GM18870 (cell line): ENCODE measurements at regions not wholly inside any gene's neighbourhood (a gene's known extent, or its start where the extent isn't known, plus 50 kb on each side); places are given as distances from the start of the nearest gene placed in this dataset.
"Not testable (repeated sequence)": the region's sequence is repeated elsewhere in the genome, so short reads cannot be mapped to it uniquely, and the experiment has no call there.

Source experiments
- ATAC-seq: cut with Tn5 transposase; IDR thresholded peaks from one replicate; pipeline ENCODE4 v1.9.1; 2021; ENCODE audit warnings: moderate library complexity; ENCODE audit not compliant: unreplicated experiment

DNA sequence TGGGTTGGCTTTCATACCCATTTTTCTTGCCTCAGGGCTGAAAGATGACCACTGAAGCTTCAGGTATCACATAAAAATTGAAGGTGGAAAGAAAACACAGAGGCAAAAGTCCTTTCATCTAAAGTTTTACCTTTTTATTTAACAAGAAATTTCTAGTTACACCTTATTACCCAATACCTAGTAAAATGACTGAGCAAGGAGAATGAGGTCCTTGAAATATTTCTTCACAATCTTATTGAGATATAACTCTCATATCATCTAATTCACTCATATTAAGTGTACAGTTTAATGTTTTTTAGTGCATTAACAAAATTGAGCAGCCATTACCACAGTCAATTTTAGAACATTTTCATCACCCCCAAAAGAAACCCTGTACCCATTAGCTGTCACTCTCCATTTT is 112.9 kb upstream of the ADTRP start:
- no peak for ATAC-seq

DNA sequence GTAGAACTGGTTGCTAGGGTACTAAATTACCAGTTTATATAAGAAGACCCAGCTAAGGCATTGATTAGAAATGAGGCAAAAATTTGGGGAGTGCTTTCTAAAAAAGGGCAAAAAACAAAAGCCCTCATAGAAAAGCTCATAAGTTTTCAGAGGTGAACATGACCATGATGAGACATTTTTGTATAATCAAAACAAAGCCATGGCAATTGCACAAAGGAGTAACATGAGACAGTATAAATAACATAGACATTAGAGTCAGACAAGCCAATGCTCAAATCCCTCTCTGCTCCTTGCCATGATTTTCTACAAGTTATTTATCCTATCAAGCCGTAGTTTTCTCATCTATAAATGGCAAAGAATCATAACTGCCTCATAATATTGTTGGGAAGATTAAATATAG is 112.2 kb upstream of the ADTRP start:
- no peak for ATAC-seq

DNA sequence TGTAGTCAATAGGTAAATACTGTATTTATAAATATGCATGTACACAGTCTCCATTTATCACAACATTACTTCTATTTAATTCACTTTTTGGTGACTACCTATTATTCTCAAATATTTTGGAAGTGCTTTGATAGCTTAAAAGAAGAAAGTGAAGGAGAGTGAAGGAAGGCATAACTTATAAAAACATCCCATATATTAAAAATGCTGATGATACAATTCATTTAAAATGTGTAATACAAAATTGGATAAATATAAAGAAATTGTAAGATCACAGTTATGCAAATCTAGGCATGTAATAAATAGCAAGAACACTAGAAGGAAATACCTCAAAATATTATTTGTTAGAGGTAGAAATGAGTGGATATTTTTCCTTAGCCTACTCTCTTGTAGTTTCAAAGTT is 111.6 kb upstream of the ADTRP start:
- no peak for ATAC-seq

DNA sequence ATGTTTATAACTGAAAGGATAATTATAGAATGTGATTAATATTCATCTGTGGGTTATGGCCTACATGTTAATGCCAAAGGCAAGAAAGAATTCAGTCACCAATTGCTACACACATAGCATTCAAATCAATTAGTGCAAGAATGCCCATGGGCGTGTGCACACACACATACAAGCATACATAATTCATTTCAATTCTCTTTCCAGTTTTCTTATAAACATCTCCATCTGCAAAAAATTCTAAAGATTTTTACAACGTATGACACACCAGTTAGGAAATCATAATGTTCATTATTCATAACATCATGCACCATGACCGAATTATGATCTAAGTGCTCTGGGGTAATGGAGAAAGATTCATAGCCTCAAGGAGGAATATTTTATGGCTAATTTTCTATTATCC is 111.0 kb upstream of the ADTRP start:
- ATAC-seq: no peak

DNA sequence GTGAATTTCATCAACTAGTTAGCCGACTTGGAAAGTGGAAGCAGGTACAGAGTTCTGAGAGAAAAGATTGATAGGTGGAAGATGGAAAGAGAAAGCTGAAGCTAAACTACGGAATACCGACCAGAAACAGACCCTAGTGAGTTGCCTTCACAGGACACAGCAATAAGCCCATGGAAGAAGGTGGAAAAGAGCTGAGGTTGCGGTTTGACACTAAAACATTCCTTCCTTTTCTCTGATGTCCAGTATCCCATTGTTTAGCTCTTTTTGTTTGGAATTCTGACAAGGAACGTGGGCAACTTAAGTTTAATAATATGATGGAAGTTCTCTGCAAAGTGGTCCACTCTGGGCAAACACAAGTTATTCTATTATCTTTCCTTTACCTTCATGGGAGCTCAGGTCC is 110.1 kb upstream of the ADTRP start:
- ATAC-seq: no peak

DNA sequence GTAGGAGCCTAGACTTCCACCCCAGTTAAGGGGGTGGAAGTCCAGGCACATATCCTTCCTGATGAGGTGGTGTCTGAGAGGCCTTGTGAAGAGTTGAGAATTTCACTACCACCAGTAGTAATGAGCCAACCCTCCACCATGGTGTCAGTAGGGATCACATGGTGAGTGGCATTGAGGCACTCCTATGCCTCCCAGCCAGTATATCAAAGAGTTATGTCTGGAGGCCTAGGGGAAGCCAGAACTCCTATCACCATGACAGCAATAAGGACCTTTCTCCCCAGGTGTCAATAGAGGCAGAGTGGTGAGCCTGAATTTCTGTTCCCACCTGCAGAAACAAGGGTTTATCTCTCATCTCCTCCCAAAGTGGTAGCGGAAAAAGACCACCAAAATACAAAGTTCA is 106.6 kb upstream of the ADTRP start:
- no peak for ATAC-seq

DNA sequence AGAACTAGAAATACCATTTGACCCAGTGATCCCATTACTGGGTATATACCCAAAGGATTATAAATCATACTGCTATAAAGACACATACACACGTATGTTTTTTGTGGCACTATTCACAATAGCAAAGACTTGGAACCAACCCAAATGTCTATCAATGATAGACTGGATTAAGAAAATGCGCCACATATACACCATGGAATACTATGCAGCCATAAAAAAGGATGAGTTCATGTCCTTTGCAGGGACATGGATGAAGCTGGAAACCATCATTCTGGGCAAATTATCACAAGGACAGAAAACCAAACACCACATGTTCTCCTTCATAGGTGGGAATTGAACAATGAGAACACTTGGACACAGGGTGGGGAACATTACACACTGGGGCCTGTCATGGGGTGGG is 104.9 kb upstream of the ADTRP start:
- not testable (repeated sequence) for ATAC-seq

DNA sequence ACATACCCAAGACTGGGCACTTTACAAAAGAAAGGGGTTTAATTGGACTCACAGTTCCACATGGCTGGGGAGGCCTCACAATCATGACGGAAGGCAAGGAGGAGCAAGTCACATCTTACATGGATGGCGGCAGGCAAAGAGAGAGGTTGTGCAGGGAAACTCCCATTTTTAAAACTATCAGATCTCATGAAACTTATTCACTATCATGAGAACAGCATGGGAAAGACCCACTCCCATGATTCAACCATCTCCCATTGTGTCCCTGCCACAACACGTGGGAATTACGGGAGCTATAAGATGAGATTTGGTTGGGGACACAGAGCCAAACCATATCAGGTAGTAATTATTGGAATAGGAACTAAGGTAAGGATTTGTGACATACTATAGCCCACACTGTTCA is 101.6 kb upstream of the ADTRP start:
- ATAC-seq: not testable (repeated sequence)

DNA sequence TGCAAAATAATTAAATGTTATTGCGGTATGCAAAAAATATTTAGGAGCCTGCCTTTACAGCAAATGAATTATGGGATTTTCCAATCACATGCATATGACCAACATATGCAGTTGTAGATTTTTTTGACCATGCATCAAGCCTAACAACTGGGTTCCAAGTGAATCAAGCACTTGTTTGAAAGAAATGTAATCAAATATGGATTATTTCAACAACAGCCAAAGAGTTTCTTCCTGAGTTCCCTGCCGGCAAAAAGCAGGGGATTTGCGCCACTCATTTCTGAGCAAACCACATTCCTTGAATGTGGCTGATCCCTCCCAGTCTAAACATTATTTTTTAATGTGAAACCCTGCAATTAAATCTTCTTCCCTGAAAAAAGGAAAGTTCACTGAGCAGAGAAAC is 100.1 kb upstream of the ADTRP start:
- no peak for ATAC-seq

DNA sequence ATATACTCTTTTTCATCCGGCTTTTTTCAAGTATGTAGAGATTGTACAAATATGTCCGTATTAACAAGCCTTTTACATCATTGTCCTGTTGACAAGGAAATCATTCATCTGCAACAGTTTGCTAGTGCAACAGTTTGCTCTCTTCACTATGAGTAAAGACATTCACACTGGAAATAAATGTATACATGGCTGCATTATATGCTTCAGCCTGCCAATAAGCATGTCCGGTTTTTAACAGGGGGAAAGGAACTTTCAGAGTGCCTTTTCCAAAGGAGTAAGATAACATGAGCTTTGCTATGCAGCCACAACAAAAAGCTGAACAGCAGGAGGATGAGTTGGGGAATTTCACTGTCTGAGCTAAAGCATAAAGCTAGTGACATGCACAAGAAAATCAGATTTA is 99.4 kb upstream of the ADTRP start:
- ATAC-seq: no peak

DNA sequence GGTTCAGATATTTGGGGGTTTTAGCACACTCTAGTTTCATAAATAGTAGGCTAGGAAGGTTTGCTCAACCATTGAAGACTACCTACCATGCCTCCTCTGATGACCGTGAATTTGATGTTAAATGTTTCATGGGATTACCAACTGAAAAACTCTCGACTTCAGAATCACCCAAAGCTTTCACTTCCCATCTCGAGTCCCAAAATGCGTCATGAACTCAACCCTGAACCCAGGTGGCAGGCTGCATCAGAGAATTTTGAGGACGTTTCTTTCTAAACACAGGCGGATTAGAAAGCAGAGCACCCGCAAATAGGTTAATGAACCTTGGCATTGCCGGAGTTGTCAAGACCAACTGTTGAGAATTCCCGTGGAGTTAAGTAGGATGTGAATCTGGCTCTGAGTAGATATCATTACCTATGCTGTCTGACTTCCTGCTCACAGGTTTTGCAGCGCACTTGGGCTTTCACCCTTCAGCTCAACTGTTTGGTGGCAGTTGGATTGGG is 98.4 kb upstream of the ADTRP start:
- peak; percentile 71 for ATAC-seq

DNA sequence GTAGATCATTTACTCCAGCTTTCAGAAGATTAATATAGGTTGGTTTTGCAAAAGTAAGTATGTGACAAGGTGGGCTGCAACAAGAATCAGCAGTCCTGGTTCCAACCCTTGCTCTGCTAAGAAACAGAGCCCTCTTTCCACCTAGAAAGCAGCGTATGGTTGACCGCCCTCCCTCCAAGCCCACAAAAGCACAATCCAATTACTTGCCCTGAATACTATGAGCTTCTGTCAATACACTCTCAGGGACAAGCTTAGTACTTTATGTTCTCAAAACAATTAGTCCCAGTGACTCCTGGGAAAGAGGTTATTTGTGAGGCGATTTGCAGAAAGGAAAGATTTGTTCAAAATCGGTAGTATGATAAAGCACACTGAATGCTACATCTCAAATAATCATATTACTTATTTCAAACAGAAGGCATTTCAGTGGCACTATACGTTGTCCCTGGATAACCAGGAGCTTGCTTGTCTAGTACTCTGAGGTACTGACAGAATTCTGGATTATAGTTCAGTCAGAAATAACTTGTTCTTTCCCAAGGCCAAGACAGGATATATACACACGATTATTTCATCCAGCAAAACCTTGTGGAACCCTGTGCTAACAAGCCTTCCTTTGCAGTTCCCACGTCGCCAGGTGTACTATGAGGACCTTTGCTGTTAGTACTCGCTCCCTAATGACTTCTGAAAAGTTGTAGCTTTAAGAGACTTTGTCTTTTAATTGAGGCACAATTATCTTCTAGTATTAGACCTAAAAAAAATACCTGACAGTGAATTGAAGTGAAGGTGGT is 96.9 kb upstream of the ADTRP start:
- no peak for ATAC-seq

DNA sequence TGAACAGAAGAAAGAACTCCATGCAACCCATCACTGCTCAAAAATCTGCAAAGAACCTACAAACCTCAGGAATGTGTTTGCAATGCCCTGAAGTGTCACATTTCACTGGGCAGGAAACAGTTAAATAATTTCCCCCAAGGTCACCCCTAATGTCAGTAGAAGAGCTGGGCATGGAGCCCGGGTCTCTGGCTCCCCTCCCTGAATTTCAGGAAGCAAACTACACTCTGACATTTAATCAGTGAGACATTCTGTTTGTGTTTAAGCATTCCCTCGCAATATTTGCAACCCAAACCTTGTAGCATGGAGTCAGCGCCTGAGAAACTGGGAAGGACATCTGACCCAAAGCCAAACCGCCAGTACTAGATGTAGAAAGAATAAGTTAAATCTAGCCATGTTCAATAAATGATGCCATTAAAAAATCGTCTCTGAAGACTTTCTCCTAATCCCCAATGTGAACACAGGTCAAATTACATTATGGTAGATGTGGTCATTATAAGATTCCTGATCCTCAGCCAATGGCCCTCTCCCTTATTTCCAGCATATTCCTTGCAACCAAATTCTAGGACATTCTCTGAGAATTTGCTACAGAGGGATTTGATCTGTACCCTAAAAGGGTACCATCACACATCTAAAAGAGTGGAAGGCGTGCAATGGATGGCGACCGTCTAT is 91.2 kb upstream of the ADTRP start:
- ATAC-seq: no peak

DNA sequence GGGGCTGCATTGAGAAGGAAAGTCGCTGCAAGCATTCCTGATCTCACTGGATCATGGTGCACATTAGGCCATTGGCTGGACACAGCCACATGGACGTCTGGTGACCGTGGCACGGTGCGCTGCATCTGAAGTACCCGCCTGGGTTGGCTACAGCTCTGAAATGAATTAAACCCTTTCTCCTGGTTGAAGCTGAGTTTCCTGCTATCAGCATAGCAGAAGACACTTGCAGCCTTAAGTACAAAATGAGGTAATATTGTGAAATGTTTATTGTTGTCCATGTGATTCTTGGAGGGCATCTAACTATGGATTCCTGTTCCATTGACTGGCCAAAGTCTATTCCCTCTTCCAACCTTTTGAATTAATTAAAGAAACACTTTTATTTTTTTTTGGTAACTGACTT is 89.8 kb upstream of the ADTRP start:
- no peak for ATAC-seq

DNA sequence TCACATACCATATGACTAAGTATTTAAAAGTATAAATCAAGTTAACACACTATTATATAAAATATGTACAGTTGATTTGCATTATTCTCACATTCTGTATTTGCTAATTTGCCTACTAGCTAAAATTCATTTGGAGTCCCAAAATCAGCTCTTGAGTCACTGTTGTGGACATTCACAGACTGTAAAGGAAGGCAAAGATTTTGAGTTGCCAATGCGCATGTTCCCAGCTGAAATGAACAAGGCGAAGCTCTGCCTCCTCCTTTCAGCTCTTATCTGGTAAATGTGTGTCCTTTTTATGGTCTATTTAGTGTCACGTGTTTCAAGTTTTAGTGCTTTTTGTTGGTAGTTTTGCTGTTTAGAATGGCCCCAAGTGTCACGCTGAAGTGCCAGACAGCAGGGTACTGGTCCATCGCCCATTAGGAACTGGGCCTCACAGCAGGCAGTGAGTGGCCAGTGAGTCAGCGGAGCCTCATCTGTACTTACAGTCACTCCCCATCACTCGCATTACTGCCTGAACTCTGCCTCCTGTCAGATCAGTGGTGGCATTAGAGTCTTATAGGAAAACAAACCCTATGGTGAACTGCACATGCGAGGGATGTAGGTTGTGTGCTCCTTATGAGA is 87.2 kb upstream of the ADTRP start:
- no peak for ATAC-seq

DNA sequence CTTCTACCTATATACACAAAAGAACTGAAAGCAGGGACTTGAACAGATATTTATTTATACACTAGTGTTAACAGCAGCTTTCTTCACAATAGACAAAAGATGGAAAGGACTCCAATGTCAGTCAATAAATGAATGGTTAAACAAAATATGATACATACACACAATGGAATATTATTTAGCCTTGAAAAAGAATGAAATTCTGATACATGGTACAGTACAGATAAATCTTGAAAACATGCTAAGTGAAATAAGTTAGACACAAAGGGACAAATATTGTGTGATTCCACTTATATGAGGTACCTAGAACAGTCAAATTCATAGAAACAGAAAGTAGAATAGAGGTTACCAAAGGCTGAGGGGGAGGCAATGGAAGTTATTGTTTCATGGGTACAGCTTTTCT is 79.8 kb upstream of the ADTRP start:
- no peak for ATAC-seq

DNA sequence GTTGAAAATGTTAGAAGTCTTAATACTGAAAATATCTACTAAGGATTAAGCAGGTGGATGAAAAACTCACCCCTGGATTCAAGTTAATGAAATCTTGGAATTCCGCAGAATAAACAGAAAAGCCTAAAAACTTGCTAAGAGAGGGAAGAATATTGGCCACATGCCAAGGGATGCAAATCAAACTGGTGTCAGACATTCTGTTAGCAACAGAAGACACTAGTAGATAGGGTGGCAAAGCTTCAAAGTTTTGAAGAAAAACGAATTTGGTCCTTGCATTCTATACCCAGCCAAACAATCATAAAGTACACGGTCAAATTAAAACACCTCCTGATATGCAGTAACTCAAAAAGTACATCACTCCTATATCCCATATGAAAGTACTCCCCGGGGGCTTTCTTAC is 77.1 kb upstream of the ADTRP start:
- ATAC-seq: no peak

DNA sequence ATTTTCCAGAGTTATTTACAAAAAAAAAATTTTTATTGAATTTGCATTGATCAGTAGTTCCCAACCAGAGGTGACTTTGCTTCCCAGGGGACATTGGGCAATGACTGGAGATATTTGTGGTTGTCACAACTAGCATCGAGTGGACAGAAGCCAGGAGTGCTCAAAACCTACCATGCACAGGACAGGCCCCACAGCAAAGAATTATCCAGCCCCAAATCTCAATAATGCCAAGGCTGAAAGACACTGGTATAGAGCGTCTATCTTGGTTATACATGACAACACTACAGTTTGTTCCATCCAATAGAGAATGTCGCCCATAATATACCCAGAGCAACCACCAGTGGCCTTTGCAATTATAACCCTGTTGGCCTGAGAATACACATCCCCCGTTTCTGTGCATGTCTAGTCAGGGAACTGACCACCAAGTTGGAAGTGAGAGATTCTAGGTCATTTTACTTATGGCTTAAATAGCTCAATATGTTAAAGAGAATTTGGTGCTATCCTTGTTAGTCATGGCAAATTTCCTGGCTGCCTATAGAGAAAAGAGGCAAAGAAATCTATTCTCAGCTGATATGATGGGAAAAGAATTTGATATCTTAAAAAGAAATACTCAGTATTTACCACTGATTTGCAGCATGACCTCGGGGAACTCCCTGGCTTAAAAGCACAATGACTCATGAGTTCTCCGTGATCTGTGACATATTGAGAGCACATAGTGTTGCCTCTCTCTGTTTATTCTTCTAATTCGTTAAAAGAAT is 76.0 kb upstream of the ADTRP start:
- no peak for ATAC-seq

DNA sequence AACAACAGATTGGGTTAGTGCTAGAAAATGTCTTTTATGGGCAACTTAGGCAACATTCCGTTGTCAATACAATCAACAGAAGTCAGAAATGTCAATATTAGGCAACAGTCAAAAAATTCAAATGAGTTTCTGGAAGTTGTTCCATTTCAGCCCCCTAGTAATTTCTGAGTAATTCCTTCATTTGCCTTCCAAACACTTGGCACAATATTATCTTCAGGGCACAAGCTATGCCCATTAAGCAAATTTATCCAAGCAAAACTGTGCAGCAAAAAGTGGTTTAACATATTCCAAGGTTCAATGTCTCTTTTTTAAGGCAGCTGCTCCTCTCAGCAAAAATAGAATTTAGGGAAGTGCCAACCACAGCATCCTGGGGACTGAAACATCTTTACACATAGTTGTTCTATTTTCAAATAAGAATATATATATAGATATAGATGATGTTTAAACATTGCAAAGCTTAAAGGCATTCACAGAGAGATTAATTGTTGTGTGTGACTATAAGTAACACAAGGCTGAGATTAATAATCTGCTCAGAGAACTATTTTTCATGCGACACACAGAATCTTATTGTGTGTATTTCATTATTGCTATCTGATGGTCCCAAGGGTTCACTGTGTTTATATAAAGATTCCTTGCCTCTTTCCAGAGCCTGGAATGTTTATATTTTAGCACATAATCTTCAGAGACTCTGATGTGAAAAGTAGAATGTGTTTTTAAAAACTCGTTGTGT is 75.2 kb upstream of the ADTRP start:
- ATAC-seq: no peak

DNA sequence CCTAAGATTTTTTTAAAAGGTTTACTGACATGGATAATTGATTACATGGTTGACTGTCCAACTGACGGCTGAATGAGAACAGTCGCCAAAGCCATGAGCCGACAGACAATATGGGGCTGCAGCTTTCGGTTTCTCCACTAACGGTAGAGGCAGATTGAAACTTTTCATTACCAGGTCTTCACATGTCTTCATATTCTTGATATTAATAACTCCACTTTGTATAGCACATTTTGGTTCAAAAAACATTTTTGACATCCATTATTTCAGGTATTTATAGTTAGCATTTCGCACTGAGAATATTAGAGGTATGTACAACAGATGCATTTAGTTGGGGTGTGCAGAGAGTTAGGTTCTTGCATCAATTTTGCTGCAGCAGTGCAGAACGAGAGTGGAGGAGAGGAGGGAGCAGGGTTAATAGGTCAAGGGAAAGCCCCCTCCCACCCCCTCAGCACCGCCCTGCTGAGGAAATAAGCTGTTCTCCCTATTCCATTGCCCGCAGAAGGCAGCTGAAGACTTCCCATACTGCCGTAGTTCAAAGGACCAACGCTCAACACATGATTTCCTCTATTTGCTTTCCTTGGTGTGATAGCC is 73.6 kb upstream of the ADTRP start:
- ATAC-seq: no peak
